GM18502 (cell line): ENCODE measurements at regions not wholly inside any gene's neighbourhood (a gene's known extent, or its start where the extent isn't known, plus 50 kb on each side); places are given as distances from the start of the nearest gene placed in this dataset.

Experiments used
- ATAC-seq: cut with Tn5 transposase; IDR thresholded peaks from one replicate; pipeline ENCODE4 v1.9.1; 2021; ENCODE audit warnings: mild to moderate bottlenecking; ENCODE audit not compliant: unreplicated experiment, poor library complexity

- no peak for ATAC-seq
Observed at GRCh38 chr13:111472083-111472482, 151.6 kb downstream of the TEX29 start.

GRCh38 chr13:111472559-111473460 lies 152.4 kb downstream of the TEX29 start:
- ATAC-seq: no peak

- no peak for ATAC-seq
Observed at GRCh38 chr13:111474136-111475002, 153.9 kb downstream of the TEX29 start.

GRCh38 chr13:111475488-111475887 lies 155.0 kb downstream of the TEX29 start:
- ATAC-seq: no peak

- ATAC-seq: no peak
Observed at GRCh38 chr13:111476197-111476596, 155.8 kb downstream of the TEX29 start.

- no peak for ATAC-seq
Observed at GRCh38 chr13:111479412-111479811, 159.0 kb downstream of the TEX29 start.

- ATAC-seq: no peak
Observed at GRCh38 chr13:111480503-111480902, 160.1 kb downstream of the TEX29 start.

- ATAC-seq: no peak
Observed at GRCh38 chr13:111480976-111481375, 160.5 kb downstream of the TEX29 start.

GRCh38 chr13:111482126-111482525 lies 161.7 kb downstream of the TEX29 start:
- ATAC-seq: no peak

- ATAC-seq: no peak
Observed at GRCh38 chr13:111482806-111483620, 162.6 kb downstream of the TEX29 start.

- no peak for ATAC-seq
Observed at GRCh38 chr13:111483621-111483987, 163.2 kb downstream of the TEX29 start.

GRCh38 chr13:111484141-111484925 lies 163.9 kb downstream of the TEX29 start:
- ATAC-seq: no peak

- no peak for ATAC-seq
Observed at GRCh38 chr13:111484959-111485358, 164.5 kb downstream of the TEX29 start.

- ATAC-seq: no peak
Observed at GRCh38 chr13:111485491-111486250, 165.2 kb downstream of the TEX29 start.

GRCh38 chr13:111486331-111486730 lies 165.9 kb downstream of the TEX29 start:
- no peak for ATAC-seq

GRCh38 chr13:111486801-111487200 lies 166.4 kb downstream of the TEX29 start:
- ATAC-seq: no peak

GRCh38 chr13:111488486-111489132 lies 168.2 kb downstream of the TEX29 start:
- ATAC-seq: no peak

GRCh38 chr13:111489301-111489700 lies 168.9 kb downstream of the TEX29 start:
- no peak for ATAC-seq
